ENCODE measurements at regions not wholly inside any gene's neighbourhood (a gene's known extent, or its start where the extent isn't known, plus 50 kb on each side); places are given as distances from the start of the nearest gene placed in this dataset.

DNA sequence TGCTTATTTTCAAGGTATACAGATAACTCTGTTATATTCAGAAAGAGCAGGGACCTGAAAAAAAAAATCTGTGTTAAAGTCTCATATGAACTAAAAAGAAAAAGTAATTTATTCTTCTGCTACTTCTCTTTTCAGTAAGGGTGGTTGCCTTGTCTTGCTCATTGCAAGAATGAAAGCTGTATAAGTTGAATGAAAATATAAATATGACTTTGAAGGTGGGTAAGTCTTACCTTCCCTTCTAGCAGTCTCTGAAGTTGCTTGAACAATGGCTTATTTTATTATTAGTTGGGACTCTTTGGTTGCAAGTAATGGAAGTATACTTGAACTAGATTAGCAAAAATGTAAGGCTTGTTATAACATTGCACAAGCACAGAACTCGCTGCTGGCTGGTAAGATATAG is 1554.9 kb downstream of the SI start:
- intact Hi-C loops (cut with micrococcal nuclease) (no loop called here), dilution Hi-C loops (cut with MboI; ENCODE audit: extremely low pct_ligation_motif_present, low sequenced_read_pairs) (no loop called here)
- POLR2A ChIA-PET = no interaction called here
- Histone ChIP-seq H3K36me3 (ENCODE audit: control insufficient read depth in 2 of 2, extremely low read depth in 1 of 2, insufficient read depth in 2 of 2, low read length in 2 of 2) (no peaks in the 10 kb centered on the region), H3K4me3 (replicated peaks in 1 of 3; ENCODE audit: insufficient read depth in 1 of 3, low read depth in 1 of 3, low read length in 3 of 3) (no peak overlapping the region), H3K27ac (ENCODE audit: insufficient read depth, low read depth, low read length) (no peak overlapping the region), H3K9ac (replicated peaks; ENCODE audit: extremely low read depth, insufficient read depth, low read length) (no peak overlapping the region), H3K4me2 (ENCODE audit: insufficient read depth, low read length) (no peak overlapping the region), H3K79me2 (ENCODE audit: control insufficient read depth, insufficient read depth, low read length) (no peaks in the 10 kb centered on the region), H4K20me1 (replicated peaks; ENCODE audit: control insufficient read depth, extremely low read depth, insufficient read depth, low read length) (no peaks in the 10 kb centered on the region), H3K4me1 (ENCODE audit: control insufficient read depth, extremely low read depth, insufficient read depth, low read length) (no peaks in the 10 kb centered on the region), H3K27me3 (ENCODE audit: control insufficient read depth in 2 of 2, insufficient read depth in 2 of 2, low read length in 2 of 2) (no peaks in the 10 kb centered on the region), H3K9me3 (replicated peaks; ENCODE audit: control insufficient read depth, insufficient read depth, low read length) (no peaks in the 10 kb centered on the region), H3K9me1 (replicated peaks; ENCODE audit: control insufficient read depth, extremely low read depth, insufficient read depth, low read length) (no peaks in the 10 kb centered on the region), H2AFZ (ENCODE audit: low read depth, low read length) (no peak overlapping the region)
- no peak for FAIRE-seq
- BruUV-seq (replicated peaks) = no TSS peak
- CTCF ChIA-PET = no interaction called here
- TF ChIP-seq JUN (IDR thresholded peaks at IDR 0.05; ENCODE audit: borderline replicate concordance, insufficient read depth, insufficient read length, low read depth) = no peak
- no peak for TF ChIP-seq EZH2 (IDR thresholded peaks at IDR 0.05; ENCODE audit: borderline replicate concordance, low read depth, low read length, severe bottlenecking)
- no peak for TF ChIP-seq FOS (IDR thresholded peaks at IDR 0.05; ENCODE audit: borderline replicate concordance, insufficient read depth, low read length)
- TF ChIP-seq GATA2 (IDR thresholded peaks at IDR 0.05; ENCODE audit: insufficient read depth, insufficient read length, low read depth, low read length) = no peak
- TF ChIP-seq POLR2AphosphoS5 (IDR thresholded peaks at IDR 0.05; ENCODE audit: insufficient read depth, low read depth, low read length) = no peak
- no peak for TF ChIP-seq CTCF (IDR thresholded peaks at IDR 0.05; ENCODE audit: extremely low read depth in 1 of 2, insufficient read depth in 1 of 2, low read depth in 1 of 2, low read length in 2 of 2)
- no peak for TF ChIP-seq POLR2A (IDR thresholded peaks at IDR 0.05; ENCODE audit: low read depth, low read length)
- no peak for TF ChIP-seq MYC (IDR thresholded peaks at IDR 0.05; ENCODE audit: low read depth, low read length)
- TF ChIP-seq, protein P1, sequence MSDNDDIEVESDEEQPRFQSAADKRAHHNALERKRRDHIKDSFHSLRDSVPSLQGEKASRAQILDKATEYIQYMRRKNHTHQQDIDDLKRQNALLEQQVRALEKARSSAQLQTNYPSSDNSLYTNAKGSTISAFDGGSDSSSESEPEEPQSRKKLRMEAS (IDR thresholded peaks at IDR 0.05; ENCODE audit: insufficient read depth, insufficient read length) = no peak
- DNase-seq (ENCODE audit: low read depth, low spot score) = no peak

Measured in endothelial cell of umbilical vein (primary cell).